WTC11 (cell line): ENCODE measurements at regions not wholly inside any gene's neighbourhood (a gene's known extent, or its start where the extent isn't known, plus 50 kb on each side); places are given as distances from the start of the nearest gene placed in this dataset.

Source experiments
- ATAC-seq: fragments of 200-7000 bp; cut with Tn5 transposase; 2 replicates; pipeline ENCODE4 v1.10.0; 2021; ENCODE audit warnings: mild to moderate bottlenecking, moderate library complexity
- CTCF ChIA-PET: fragments of 300-600 bp; sonication (Branson Sonifier 250); formaldehyde crosslinking; loops from one replicate; lab custom pipeline; 2021; ENCODE audit warnings: antibody characterized with exemption; lab: Charles Lee
- POLR2A ChIA-PET: fragments of 350-600 bp; sonication (Branson Sonifier 250); formaldehyde crosslinking; loops from one replicate; lab custom pipeline; 2021; ENCODE audit warnings: antibody characterized with exemption; lab: Charles Lee
- DNase-seq: peaks from one replicate; pipeline ENCODE4 v3.0.0; 2021; ENCODE audit warnings: low spot score
- H3K27ac Mint-ChIP-seq: 2 replicates; pipeline ENCODE4 v1.8.0; 2021; ENCODE audit warnings: mixed read lengths
- H3K27me3 Mint-ChIP-seq: 2 replicates; pipeline ENCODE4 v1.8.0; 2021; ENCODE audit warnings: low read depth, mild to moderate bottlenecking, moderate library complexity, mixed read lengths
- H3K36me3 Mint-ChIP-seq: 2 replicates; pipeline ENCODE4 v1.8.0; 2021; ENCODE audit warnings: mixed read lengths
- H3K4me1 Mint-ChIP-seq: 2 replicates; pipeline ENCODE4 v1.8.0; 2022; ENCODE audit warnings: mixed read lengths
- H3K4me3 Mint-ChIP-seq: 2 replicates; pipeline ENCODE4 v1.8.0; 2021; ENCODE audit warnings: mild to moderate bottlenecking, moderate library complexity, mixed read lengths
- H3K9me3 Mint-ChIP-seq: 2 replicates; pipeline ENCODE4 v1.8.0; 2021; ENCODE audit warnings: mixed read lengths
- ATF1 ChIP-seq: sonication (generic); formaldehyde crosslinking; IDR thresholded peaks from 2 replicates; pipeline ENCODE4 v1.8.1; 2023; ENCODE audit warnings: mild to moderate bottlenecking, moderate library complexity, missing genetic modification reagents
- HMGA2 ChIP-seq: fragments of 250-450 bp; sonication (Bioruptor Pico); IDR thresholded peaks from 2 replicates; pipeline ENCODE4 v1.4.0; 2021; ENCODE audit warnings: mild to moderate bottlenecking, moderate library complexity
- HMGXB4 ChIP-seq: sonication (generic); formaldehyde crosslinking; IDR thresholded peaks from 2 replicates; pipeline ENCODE4 v1.8.1; 2023; ENCODE audit warnings: mild to moderate bottlenecking, moderate library complexity, missing genetic modification reagents
- OVOL2 ChIP-seq: fragments of 250-450 bp; sonication (Bioruptor Pico); IDR thresholded peaks from 2 replicates; pipeline ENCODE4 v1.9.0; 2021; ENCODE audit warnings: mild to moderate bottlenecking, borderline replicate concordance
- RORB ChIP-seq: fragments of 250-450 bp; sonication (Bioruptor Pico); IDR thresholded peaks from 2 replicates; pipeline ENCODE4 v1.9.0; 2021; ENCODE audit warnings: mild to moderate bottlenecking
- ZBTB43 ChIP-seq: sonication (generic); formaldehyde crosslinking; IDR thresholded peaks from 2 replicates; pipeline ENCODE4 v1.8.1; 2023; ENCODE audit warnings: mild to moderate bottlenecking, missing genetic modification reagents
- ZNF219 ChIP-seq: sonication (generic); formaldehyde crosslinking; IDR thresholded peaks from 2 replicates; pipeline ENCODE4 v1.8.0; 2023; ENCODE audit warnings: missing genetic modification reagents, mild to moderate bottlenecking, borderline replicate concordance
- ZNF263 ChIP-seq: sonication (generic); formaldehyde crosslinking; IDR thresholded peaks from 2 replicates; pipeline ENCODE4 v1.8.1; 2022; ENCODE audit warnings: low read depth, mild to moderate bottlenecking, moderate library complexity, missing genetic modification reagents
- ZNF423 ChIP-seq: fragments of 250-450 bp; sonication (Bioruptor Pico); IDR thresholded peaks from 2 replicates; pipeline ENCODE4 v2.1.2; 2022; ENCODE audit warnings: mild to moderate bottlenecking, moderate library complexity
- ZNF512 ChIP-seq: sonication (generic); formaldehyde crosslinking; IDR thresholded peaks from 2 replicates; pipeline ENCODE4 v1.8.1; 2022; ENCODE audit warnings: missing genetic modification reagents, borderline replicate concordance
- ZNF532 ChIP-seq: fragments of 250-450 bp; sonication (Bioruptor Pico); IDR thresholded peaks from 2 replicates; pipeline ENCODE4 v1.9.0; 2021; ENCODE audit warnings: mild to moderate bottlenecking, borderline replicate concordance
- TF ChIP-seq, protein P1 (sequence below): sonication (generic); formaldehyde crosslinking; IDR thresholded peaks from 2 replicates; pipeline ENCODE4 v1.8.1; 2023; ENCODE audit warnings: mild to moderate bottlenecking, missing genetic modification reagents, borderline replicate concordance
- TF ChIP-seq, protein P2 (sequence below): sonication (generic); formaldehyde crosslinking; IDR thresholded peaks from 2 replicates; pipeline ENCODE4 v1.8.0; 2023; ENCODE audit warnings: missing genetic modification reagents, mild to moderate bottlenecking, borderline replicate concordance
- TF ChIP-seq, protein P3 (sequence below): fragments of 250-450 bp; sonication (Bioruptor Pico); IDR thresholded peaks from 2 replicates; pipeline ENCODE4 v2.1.2; 2022; ENCODE audit warnings: mild to moderate bottlenecking, moderate library complexity

DNA sequence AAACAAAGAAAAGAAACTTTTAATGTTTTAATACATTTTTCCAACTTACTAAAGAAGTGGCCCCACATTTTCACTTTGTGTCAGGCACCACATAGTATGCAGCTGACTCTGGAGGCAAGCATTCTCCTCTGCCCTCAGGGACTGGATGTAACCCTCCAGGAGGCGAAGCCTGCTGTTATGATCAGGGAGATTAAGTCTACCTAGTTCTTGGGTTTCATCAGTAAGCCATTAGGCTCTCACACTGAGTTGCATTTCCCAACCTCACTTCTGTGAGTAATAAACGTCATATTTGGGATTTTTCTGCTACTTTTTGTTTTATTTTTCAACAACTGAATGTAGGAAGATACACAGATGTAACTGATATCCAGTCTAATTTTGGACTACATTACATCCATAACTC is 101.2 kb upstream of the LRFN5 start:
- CTCF ChIA-PET: no interaction called here

DNA sequence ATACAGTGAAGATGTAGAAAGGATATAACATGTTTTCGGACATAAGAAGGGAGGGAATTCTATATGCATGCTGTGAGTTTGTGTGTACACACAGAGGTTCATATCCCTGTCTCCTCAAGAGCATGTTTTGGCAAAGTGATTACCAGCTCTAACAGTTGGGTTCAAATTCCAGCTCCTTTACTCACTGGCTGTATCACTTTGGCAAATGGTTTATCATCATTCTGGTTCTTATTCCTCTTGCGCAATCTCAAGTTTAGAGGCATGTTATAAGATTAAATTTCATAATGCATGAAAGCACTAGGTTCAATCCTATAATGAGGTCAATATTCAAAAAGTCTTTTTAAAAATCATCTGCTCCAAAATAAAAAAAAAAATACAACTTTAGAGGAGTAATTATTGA is 107.7 kb upstream of the LRFN5 start:
- no peak overlapping the region for H3K27ac Mint-ChIP-seq
- no peaks in the 10 kb centered on the region for H3K9me3 Mint-ChIP-seq
- POLR2A ChIA-PET: no interaction called here
- H3K27me3 Mint-ChIP-seq: no peaks in the 10 kb centered on the region
- no peak for ATAC-seq
- no peak overlapping the region for H3K4me3 Mint-ChIP-seq
- CTCF ChIA-PET: no interaction called here
- H3K4me1 Mint-ChIP-seq: no peaks in the 10 kb centered on the region
- DNase-seq: no peak
- no peaks in the 10 kb centered on the region for H3K36me3 Mint-ChIP-seq
- TF ChIP-seq ZNF532 (CRISPR knock-in tag) (no peak), ZBTB43 (CRISPR knock-in tag) (no peak), ZNF512 (CRISPR knock-in tag) (no peak), RORB (CRISPR knock-in tag) (no peak), ATF1 (CRISPR knock-in tag) (no peak), HMGXB4 (CRISPR knock-in tag) (no peak), ZNF263 (CRISPR knock-in tag) (no peak), ZNF219 (CRISPR knock-in tag) (no peak), OVOL2 (no peak)
- TF ChIP-seq, protein P1, sequence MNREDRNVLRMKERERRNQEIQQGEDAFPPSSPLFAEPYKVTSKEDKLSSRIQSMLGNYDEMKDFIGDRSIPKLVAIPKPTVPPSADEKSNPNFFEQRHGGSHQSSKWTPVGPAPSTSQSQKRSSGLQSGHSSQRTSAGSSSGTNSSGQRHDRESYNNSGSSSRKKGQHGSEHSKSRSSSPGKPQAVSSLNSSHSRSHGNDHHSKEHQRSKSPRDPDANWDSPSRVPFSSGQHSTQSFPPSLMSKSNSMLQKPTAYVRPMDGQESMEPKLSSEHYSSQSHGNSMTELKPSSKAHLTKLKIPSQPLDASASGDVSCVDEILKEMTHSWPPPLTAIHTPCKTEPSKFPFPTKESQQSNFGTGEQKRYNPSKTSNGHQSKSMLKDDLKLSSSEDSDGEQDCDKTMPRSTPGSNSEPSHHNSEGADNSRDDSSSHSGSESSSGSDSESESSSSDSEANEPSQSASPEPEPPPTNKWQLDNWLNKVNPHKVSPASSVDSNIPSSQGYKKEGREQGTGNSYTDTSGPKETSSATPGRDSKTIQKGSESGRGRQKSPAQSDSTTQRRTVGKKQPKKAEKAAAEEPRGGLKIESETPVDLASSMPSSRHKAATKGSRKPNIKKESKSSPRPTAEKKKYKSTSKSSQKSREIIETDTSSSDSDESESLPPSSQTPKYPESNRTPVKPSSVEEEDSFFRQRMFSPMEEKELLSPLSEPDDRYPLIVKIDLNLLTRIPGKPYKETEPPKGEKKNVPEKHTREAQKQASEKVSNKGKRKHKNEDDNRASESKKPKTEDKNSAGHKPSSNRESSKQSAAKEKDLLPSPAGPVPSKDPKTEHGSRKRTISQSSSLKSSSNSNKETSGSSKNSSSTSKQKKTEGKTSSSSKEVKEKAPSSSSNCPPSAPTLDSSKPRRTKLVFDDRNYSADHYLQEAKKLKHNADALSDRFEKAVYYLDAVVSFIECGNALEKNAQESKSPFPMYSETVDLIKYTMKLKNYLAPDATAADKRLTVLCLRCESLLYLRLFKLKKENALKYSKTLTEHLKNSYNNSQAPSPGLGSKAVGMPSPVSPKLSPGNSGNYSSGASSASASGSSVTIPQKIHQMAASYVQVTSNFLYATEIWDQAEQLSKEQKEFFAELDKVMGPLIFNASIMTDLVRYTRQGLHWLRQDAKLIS: no peak
- TF ChIP-seq, protein P2, sequence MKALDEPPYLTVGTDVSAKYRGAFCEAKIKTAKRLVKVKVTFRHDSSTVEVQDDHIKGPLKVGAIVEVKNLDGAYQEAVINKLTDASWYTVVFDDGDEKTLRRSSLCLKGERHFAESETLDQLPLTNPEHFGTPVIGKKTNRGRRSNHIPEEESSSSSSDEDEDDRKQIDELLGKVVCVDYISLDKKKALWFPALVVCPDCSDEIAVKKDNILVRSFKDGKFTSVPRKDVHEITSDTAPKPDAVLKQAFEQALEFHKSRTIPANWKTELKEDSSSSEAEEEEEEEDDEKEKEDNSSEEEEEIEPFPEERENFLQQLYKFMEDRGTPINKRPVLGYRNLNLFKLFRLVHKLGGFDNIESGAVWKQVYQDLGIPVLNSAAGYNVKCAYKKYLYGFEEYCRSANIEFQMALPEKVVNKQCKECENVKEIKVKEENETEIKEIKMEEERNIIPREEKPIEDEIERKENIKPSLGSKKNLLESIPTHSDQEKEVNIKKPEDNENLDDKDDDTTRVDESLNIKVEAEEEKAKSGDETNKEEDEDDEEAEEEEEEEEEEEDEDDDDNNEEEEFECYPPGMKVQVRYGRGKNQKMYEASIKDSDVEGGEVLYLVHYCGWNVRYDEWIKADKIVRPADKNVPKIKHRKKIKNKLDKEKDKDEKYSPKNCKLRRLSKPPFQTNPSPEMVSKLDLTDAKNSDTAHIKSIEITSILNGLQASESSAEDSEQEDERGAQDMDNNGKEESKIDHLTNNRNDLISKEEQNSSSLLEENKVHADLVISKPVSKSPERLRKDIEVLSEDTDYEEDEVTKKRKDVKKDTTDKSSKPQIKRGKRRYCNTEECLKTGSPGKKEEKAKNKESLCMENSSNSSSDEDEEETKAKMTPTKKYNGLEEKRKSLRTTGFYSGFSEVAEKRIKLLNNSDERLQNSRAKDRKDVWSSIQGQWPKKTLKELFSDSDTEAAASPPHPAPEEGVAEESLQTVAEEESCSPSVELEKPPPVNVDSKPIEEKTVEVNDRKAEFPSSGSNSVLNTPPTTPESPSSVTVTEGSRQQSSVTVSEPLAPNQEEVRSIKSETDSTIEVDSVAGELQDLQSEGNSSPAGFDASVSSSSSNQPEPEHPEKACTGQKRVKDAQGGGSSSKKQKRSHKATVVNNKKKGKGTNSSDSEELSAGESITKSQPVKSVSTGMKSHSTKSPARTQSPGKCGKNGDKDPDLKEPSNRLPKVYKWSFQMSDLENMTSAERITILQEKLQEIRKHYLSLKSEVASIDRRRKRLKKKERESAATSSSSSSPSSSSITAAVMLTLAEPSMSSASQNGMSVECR (CRISPR knock-in tag): no peak
- TF ChIP-seq, protein P3, sequence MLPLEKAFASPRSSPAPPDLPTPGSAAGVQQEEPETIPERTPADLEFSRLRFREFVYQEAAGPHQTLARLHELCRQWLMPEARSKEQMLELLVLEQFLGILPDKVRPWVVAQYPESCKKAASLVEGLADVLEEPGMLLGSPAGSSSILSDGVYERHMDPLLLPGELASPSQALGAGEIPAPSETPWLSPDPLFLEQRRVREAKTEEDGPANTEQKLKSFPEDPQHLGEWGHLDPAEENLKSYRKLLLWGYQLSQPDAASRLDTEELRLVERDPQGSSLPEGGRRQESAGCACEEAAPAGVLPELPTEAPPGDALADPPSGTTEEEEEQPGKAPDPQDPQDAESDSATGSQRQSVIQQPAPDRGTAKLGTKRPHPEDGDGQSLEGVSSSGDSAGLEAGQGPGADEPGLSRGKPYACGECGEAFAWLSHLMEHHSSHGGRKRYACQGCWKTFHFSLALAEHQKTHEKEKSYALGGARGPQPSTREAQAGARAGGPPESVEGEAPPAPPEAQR (CRISPR knock-in tag): no peak

More for the DNA sequence above, 101.2 kb upstream of the LRFN5 start:
- Mint-ChIP-seq H3K27me3 (no peaks in the 10 kb centered on the region), H3K4me3 (no peak overlapping the region), H3K9me3 (no peaks in the 10 kb centered on the region; the same call in 1 of the 2 replicates), H3K36me3 (no peaks in the 10 kb centered on the region), H3K27ac (no peak overlapping the region), H3K4me1 (peaks cover 21% of the 10 kb centered on the region)
- POLR2A ChIA-PET: no interaction called here
- ATAC-seq (peak; percentile 95), DNase-seq (peak; percentile 26)
- no peak for TF ChIP-seq HMGA2 (CRISPR knock-in tag)
- TF ChIP-seq ZNF423: peak; percentile 47; the same call in 1 of the 2 replicates
- TF ChIP-seq, all 79 proteins: peak for 1
